ENCODE measurements at regions not wholly inside any gene's neighbourhood (a gene's known extent, or its start where the extent isn't known, plus 50 kb on each side); places are given as distances from the start of the nearest gene placed in this dataset.
"Not testable (repeated sequence)": the region's sequence is repeated elsewhere in the genome, so short reads cannot be mapped to it uniquely, and the experiment has no call there.

DNA sequence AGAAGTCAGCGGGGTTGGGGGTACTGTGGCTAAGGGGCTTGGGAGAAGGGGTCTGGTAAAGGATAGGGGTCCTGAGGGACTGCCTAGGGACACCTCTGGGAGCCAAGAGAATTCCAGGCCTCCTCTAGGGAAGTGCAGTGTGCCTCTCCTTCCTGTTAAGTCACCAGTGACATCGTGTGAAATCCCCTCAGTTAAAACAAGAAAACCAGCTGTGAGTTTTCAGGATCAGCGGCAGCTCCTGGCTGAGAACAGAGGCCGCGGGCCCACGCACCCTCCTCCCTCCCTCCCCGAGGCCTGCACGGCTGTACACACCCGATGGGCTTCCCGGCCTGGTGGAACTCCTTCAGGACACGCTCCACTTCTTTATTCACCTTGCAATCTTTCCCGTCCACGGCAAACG, 5400.0 kb upstream of the TPTE start:
- H3K9ac ChIP-seq = peak overlapping the region; percentile 75
- H4K20me1 ChIP-seq, H3K27me3 ChIP-seq, H3K4me1 ChIP-seq, H3K36me3 ChIP-seq, H3K9me3 ChIP-seq, H3K4me3 ChIP-seq: not testable (repeated sequence)
- peak overlapping the region; percentile 84 for H3K27ac ChIP-seq
- H3K4me2 ChIP-seq = peak overlapping the region; percentile 51

- H3K27me3 ChIP-seq, H4K20me1 ChIP-seq, H3K4me3 ChIP-seq, H3K9me3 ChIP-seq, H3K36me3 ChIP-seq, H3K4me1 ChIP-seq: not testable (repeated sequence)
- H3K27ac ChIP-seq = peak overlapping the region; percentile 82
- peak overlapping the region; percentile 66; the same call in 1 of the 2 replicates for H3K9ac ChIP-seq
- peak overlapping the region; percentile 63 for H3K4me2 ChIP-seq
Observed at GRCh38 chr21:5121849-5122248, 5399.5 kb upstream of the TPTE start.

GRCh38 chr21:5123655-5124054, 5397.7 kb upstream of the TPTE start:
- not testable (repeated sequence) for H3K36me3 ChIP-seq, H3K27me3 ChIP-seq, H3K27ac ChIP-seq, H3K9ac ChIP-seq, H4K20me1 ChIP-seq, H3K4me3 ChIP-seq, H3K4me1 ChIP-seq, H3K9me3 ChIP-seq
- H3K4me2 ChIP-seq = peak overlapping the region; percentile 43; the same call in 1 of the 2 replicates

GRCh38 chr21:5128261-5128660, 5393.1 kb upstream of the TPTE start:
- peak overlapping the region; percentile 64 for H3K4me3 ChIP-seq
- H3K36me3 ChIP-seq, H3K27me3 ChIP-seq, H3K9me3 ChIP-seq, H3K4me1 ChIP-seq, H4K20me1 ChIP-seq: not testable (repeated sequence)
- H3K4me2 ChIP-seq = peak overlapping the region; percentile 48; the same call in 1 of the 2 replicates
- H3K27ac ChIP-seq = peak overlapping the region; percentile 71
- 0 out of 2 replicates have a peak overlapping the region, but pooled peaks have one; percentile 53 for H3K9ac ChIP-seq

DNA sequence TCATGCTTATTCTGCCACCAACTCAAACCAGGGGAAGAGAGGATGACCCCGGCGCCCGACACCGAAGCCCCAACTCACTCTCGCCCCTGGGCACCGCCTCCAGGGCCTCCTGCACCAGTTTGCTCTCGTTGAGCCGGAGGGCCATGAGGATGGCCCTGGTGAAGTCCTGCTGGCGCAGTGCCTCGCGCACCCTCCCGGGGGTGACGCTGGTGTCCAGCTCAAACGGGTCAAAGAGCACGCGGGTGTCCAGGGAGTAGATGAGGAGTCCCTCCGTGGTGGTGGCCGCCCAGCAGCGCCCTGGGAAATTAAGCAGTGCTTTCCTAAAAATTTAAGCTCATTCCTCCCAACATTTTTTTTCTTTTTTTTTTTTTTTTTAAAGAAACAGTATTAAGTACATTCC, 5387.6 kb upstream of the TPTE start:
- not testable (repeated sequence) for H3K9ac ChIP-seq, H4K20me1 ChIP-seq, H3K4me3 ChIP-seq, H3K4me1 ChIP-seq, H3K27me3 ChIP-seq, H3K9me3 ChIP-seq, H3K27ac ChIP-seq, H3K36me3 ChIP-seq, H3K4me2 ChIP-seq

- H4K20me1 ChIP-seq, H3K9me3 ChIP-seq, H3K27me3 ChIP-seq, H3K9ac ChIP-seq, H3K4me2 ChIP-seq, H3K27ac ChIP-seq, H3K36me3 ChIP-seq, H3K4me1 ChIP-seq, H3K4me3 ChIP-seq: not testable (repeated sequence)
Observed at GRCh38 chr21:5136406-5136805, 5385.0 kb upstream of the TPTE start.

- not testable (repeated sequence) for H3K4me1 ChIP-seq, H3K4me3 ChIP-seq, H3K27me3 ChIP-seq, H3K36me3 ChIP-seq, H3K4me2 ChIP-seq, H3K27ac ChIP-seq, H3K9ac ChIP-seq, H4K20me1 ChIP-seq, H3K9me3 ChIP-seq
Observed at GRCh38 chr21:5137006-5137405, 5384.4 kb upstream of the TPTE start.

DNA sequence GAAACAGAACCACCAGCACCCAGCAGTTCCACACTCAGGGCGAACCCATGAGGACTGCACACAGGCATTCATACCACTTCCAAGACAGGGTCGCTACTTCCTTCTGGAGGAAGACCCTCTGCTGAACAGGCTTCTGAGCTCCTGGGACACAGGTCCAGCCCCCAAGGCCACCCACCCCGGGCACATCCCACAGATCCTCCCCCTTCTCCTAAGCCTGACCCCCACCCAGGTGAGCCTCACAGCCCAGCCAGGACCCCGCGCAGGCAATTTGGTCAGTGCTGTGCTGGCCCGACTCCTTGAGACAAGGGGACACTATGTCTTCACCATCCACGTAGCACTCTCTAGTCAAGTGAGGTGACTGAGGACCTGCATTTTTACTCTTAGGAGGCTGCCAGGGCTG, 5382.7 kb upstream of the TPTE start:
- H3K36me3 ChIP-seq, H3K4me2 ChIP-seq, H3K9me3 ChIP-seq: not testable (repeated sequence)

DNA sequence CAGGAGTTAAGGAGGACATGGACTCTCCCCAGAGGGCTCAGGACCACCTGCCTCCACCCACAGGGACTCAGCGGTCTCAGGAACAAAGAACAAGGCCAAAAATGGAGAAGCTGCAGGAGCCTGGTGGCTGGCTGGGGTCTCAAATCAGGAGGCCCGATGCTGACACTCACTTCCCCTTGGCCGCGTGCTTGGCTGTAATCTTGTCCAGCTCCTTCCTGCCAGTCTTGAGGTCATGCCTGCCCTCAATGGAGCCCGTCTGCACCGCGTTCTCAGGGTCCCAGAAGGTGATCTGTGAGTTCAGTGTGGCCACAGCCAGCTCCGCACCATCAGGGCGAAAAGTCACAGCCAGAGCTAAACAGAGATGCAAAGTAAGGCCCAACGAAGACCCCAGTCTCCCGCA, 5381.9 kb upstream of the TPTE start:
- H3K27me3 ChIP-seq, H3K4me2 ChIP-seq, H3K4me3 ChIP-seq, H3K9me3 ChIP-seq, H3K36me3 ChIP-seq, H3K4me1 ChIP-seq, H3K27ac ChIP-seq, H4K20me1 ChIP-seq, H3K9ac ChIP-seq: not testable (repeated sequence)

More for the DNA sequence above, 5382.7 kb upstream of the TPTE start:
- not testable (repeated sequence) for H3K27ac ChIP-seq, H4K20me1 ChIP-seq, H3K27me3 ChIP-seq, H3K9ac ChIP-seq, H3K4me3 ChIP-seq, H3K4me1 ChIP-seq

- not testable (repeated sequence) for H3K9me3 ChIP-seq, H3K4me1 ChIP-seq, H3K27ac ChIP-seq, H3K9ac ChIP-seq, H3K36me3 ChIP-seq, H3K4me2 ChIP-seq, H3K4me3 ChIP-seq, H4K20me1 ChIP-seq, H3K27me3 ChIP-seq
Observed at GRCh38 chr21:5143011-5143410, 5378.4 kb upstream of the TPTE start.

- not testable (repeated sequence) for H3K9me3 ChIP-seq, H3K4me1 ChIP-seq, H3K9ac ChIP-seq, H3K36me3 ChIP-seq, H3K4me2 ChIP-seq, H3K27ac ChIP-seq, H4K20me1 ChIP-seq, H3K4me3 ChIP-seq, H3K27me3 ChIP-seq
Observed at GRCh38 chr21:5144731-5145130, 5376.7 kb upstream of the TPTE start.

DNA sequence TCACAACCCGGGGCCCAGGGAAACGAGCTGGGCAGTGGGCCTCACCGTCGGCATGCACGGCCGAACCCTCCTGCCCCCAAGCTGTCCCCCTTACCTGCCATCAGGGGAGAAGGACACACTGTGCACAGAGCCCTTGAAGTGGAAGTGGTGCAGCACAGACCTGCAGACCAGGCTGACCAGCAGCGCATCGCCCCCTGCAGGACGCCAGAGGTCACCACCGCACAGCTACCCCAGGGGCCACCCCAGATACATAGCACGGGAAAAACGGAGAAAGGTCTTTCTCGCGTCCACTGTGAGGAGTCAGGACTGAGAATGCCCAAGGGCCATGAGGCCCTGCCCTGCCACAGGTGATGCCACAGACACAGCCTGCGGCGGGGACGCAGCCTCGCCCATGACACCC, 5373.7 kb upstream of the TPTE start:
- not testable (repeated sequence) for H3K27ac ChIP-seq, H3K4me1 ChIP-seq, H4K20me1 ChIP-seq, H3K9me3 ChIP-seq, H3K4me2 ChIP-seq, H3K27me3 ChIP-seq, H3K9ac ChIP-seq, H3K36me3 ChIP-seq, H3K4me3 ChIP-seq

DNA sequence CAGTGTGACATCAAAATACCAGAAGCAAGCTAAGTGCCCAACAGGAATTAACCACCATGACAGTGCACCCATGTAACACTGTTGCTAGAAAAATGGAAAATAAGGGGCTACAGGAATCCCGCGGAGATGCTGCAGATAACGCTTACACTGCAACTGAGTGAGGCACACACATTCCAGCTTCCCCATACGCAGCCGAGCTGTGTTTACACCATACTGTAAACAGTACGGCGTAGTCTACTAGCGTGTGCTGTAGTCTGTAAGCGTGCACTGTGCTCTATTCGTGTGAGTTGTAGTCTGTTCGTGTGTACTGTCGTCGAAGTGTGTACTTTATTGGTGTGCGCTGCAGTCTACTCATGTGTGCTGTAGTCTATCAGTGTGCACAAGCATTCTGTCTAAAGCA, 5372.2 kb upstream of the TPTE start:
- H3K4me1 ChIP-seq, H3K4me2 ChIP-seq, H3K27ac ChIP-seq, H4K20me1 ChIP-seq, H3K4me3 ChIP-seq, H3K36me3 ChIP-seq, H3K27me3 ChIP-seq, H3K9me3 ChIP-seq, H3K9ac ChIP-seq: not testable (repeated sequence)

DNA sequence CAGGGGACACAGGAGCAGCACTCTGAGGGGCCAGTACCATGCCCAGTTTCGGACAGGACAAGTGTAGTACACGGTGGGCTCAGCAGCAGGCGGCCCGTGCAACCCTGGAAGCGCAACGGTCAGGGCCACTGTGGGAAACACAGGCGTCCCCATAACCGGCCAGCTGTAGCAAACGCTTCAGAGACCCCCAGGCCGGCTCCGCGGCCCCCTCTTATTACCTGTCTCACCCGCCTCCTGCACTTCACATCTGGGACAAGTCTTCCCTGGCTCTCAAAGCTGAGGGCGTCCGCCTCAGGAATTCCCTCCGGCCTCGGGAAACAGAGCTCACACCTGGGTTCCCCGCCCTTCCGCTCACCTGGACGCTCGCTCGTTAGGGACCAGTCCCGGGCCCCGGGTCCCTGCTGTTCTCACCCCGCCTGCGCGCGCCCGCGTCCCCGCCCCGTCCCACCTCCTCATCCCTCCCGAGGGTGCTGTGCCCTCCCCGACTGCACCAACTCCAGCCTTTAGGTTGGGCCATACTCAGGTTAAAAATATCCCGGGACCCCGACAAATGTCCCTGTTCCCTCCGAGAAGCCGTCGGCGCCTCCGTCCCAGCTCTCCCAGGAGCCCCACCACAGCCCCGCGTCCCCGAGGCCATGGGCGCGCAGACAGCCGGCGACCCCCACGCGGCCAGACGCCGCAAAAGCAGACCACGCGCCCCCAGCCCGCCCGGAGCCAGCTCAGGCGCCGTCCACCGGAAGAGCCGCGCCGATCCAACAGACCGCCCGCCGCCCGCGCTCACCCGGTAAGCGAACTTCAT, 5367.3 kb upstream of the TPTE start:
- not testable (repeated sequence) for H3K27ac ChIP-seq, H3K27me3 ChIP-seq, H4K20me1 ChIP-seq, H3K9ac ChIP-seq, H3K9me3 ChIP-seq, H3K36me3 ChIP-seq, H3K4me1 ChIP-seq
- Histone ChIP-seq H3K4me3 (peak overlapping the region; percentile 61), H3K4me2 (peak overlapping the region; percentile 61)

DNA sequence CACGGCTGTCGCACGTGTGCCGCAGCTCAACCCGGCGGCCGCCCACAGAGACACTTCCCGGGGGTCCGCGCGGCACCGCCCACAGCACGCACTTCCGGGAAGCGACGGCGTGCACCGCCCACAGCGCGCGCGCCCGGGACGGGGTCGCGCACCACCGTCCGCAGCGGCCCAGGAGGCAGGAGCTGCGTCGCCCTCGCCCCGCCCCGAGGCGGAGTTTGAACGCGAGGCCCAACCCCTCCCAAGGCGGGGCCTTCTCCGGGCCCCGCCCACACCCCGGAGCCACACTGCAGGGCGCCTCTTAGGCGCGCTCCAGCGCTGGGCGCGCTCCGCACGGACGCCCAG, 5366.8 kb upstream of the TPTE start:
- not testable (repeated sequence) for H3K4me2 ChIP-seq, H3K36me3 ChIP-seq, H4K20me1 ChIP-seq, H3K27ac ChIP-seq, H3K9ac ChIP-seq, H3K4me1 ChIP-seq, H3K9me3 ChIP-seq, H3K27me3 ChIP-seq
- peak overlapping the region; percentile 61 for H3K4me3 ChIP-seq

All from BLaER1 (cell line).